ENCODE measurements at regions not wholly inside any gene's neighbourhood (a gene's known extent, or its start where the extent isn't known, plus 50 kb on each side); places are given as distances from the start of the nearest gene placed in this dataset.
"Not testable (repeated sequence)": the region's sequence is repeated elsewhere in the genome, so short reads cannot be mapped to it uniquely, and the experiment has no call there.

GRCh38 chr12:63410197-63410596, 258.1 kb downstream of the DPY19L2 start:
- DNase-seq (ENCODE audit: low read depth in 2 of 2) = no peak

- no peak for DNase-seq (ENCODE audit: low read depth in 2 of 2)
These were observed 255.8 kb upstream of the AVPR1A start for GRCh38 chr12:63406781-63407180.

DNA sequence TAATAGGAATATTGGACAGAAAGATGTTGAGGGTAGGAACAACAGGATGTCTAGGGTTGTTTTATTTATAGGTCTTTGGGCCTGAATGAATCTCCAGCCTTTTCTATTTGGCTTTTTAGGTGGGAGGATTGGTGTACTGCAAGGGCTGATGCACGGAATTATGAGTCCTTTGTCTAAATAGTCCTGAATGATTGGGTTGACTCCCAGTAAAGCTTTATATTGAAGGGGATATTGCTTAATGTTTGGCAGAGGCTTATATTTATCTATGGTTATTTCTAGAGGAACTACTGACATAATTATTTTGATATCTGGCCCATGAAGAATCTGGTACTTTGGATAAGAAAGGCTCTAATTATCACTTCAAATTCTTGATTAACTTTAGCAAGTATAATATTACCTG, 253.6 kb upstream of the AVPR1A start:
- DNase-seq (ENCODE audit: low read depth in 2 of 2) = no peak

DNA sequence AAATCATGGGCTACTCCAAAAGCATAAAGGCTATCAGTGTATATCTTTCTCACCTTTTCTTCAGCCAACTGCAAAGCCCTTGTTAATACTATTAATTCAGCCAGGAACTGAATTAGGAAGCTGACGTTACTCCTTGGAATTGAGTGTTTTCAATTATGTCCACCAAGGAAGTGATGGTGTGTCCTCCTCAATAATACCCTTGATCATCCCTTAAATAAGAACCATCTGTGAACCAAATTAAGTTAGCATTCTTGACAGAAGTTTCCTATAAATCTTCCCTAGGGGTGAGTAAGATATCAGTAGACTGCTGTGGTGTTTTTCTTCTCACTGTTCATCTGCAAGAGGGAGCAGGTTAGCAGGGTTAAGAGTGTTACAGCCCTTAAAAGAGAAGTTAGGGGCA, 252.3 kb upstream of the AVPR1A start:
- no peak for DNase-seq (ENCODE audit: low read depth in 2 of 2)

DNA sequence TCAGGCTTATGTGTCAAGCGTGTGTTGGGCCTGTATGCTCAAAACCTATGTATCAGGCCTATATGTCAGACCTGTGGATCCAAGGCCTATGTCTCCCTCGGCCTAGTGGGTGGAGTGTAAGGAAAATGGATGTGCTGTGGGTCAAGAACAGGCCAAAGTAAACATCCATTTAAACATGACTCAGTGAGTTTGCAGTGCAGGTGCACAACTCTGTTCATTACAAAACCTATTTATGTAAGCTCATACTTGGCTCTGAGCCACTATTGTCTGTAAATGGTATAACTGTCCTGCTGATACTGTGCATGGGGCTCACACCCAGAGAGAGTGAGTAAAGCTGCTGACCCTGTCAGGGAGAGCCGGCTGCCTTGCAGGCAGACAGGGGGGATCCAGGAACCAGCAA, 249.7 kb upstream of the AVPR1A start:
- no peak for DNase-seq (ENCODE audit: low read depth in 2 of 2)

GRCh38 chr12:63400318-63400717, 249.3 kb upstream of the AVPR1A start:
- no peak for DNase-seq (ENCODE audit: low read depth in 2 of 2)

- DNase-seq (ENCODE audit: low read depth in 2 of 2) = no peak
These were observed 246.8 kb upstream of the AVPR1A start for GRCh38 chr12:63397807-63398206.

DNA sequence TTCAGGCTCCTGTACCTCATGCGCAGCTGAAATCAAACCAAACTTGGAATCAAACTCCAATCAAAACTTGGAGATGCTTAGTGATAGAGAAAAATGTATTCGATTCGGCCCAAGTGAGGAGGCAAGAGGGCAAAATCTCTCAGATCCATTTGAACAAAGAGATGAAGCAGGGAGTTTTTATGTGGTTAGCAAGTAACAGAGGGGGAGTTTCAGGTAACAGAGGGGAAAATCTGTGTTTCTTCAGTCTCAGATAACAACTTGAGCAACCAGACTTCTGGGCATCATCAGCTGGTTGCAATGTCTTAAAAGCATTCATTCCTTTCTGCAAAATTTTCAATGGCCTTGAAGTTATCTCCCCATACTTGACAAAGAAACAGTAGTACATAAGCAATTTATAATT, 245.1 kb upstream of the AVPR1A start:
- DNase-seq (ENCODE audit: low read depth in 2 of 2) = no peak

DNA sequence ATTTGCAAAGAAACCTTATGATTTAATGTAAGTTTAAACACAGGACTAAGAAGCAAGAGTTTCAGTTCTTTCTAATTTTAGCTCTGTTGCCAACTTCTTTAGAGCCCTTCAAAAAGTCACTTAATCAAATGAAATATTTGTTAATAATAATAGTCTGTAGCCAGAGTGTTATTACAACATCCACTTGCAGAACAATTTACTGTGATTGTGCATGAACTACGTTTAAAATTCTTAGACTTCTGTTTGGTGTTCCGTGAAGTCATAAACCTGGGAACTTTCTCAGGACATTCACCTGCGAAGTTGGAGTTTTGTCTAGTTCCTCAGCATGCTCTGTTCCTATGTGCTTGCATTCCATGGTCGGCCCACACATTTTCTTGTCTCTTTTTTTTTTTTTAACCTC, 244.0 kb upstream of the AVPR1A start:
- DNase-seq (ENCODE audit: low read depth in 2 of 2) = no peak

DNA sequence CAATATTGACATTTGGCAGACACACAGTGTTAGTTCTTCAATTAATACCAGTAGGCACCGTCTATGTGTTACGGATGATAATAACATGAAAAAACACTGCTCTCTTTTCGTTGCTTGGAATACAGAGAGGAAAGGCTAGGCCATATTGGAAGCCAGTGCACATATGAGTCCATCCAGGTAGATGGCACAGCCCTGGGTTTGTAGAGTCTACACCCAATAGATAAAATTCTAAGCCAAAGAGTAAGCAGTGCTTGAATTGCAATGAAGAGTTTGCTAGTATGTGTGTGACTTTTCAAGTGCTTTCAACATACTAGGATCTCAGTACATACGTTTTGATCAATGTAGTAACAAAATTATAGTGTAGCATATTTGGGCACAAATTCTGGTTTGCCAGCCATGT, 243.3 kb upstream of the AVPR1A start:
- DNase-seq (ENCODE audit: low read depth in 2 of 2) = no peak

- DNase-seq (ENCODE audit: low read depth in 2 of 2) = no peak
These were observed 238.2 kb upstream of the AVPR1A start for GRCh38 chr12:63389211-63389610.

GRCh38 chr12:63387771-63388170, 236.8 kb upstream of the AVPR1A start:
- no peak for DNase-seq (ENCODE audit: low read depth in 2 of 2)

DNA sequence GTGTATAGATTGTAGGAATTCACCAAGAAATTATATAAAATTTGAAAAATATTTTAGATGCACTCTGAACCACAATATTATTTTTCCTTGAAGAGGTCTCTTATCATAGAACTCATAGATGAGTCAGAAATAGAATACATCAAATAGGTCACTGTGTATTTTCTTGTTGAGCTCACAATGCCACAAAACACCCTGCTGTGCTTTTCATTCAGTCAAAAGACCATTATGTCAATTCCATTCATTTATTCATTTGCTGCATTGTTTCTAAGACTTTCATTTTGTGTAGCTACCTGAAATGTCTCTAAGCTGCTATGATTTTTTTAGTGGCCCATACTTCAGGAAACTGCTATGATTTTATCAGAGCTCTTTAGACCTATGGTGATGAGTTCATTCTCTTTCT, 231.9 kb upstream of the AVPR1A start:
- DNase-seq (ENCODE audit: low read depth in 2 of 2) = no peak

DNA sequence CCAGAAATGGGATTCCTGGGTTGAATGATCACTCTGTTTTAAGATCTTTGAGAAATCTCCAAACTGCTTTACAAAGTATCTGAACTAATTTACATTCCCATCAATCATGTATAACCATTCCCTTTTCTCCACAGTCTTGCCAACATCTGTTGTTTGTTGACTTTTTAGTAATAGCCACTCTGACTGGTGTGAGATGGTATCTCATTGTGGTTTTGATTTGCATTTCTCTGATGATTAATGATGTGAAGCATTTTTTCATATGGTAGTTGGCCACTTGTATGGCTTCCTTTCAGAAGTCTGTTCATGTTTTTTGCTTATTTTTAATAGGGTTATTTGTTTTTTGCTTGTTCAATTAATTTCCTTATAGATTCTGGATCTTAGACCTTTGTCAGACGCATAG, 211.8 kb upstream of the AVPR1A start:
- DNase-seq (ENCODE audit: low read depth in 2 of 2) = no peak

DNA sequence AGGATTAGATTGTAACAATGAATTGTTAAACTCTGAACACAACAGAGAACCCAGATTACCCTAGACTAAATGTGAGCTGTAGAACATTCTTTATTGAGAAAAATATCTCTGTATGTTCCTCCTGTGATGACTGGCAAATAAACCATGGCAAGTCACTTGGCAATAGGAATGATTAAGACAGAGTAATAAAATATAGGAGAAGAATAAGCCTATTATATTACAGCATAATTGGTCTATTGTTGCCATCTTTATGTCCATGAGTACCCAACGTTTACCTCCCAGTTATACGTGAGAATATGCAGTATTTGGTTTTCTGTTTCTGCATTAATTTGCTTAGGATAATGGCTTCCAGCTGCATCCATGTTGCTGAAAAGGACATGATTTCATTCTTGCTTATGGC, 211.2 kb upstream of the AVPR1A start:
- DNase-seq (ENCODE audit: low read depth in 2 of 2) = no peak

- DNase-seq (ENCODE audit: low read depth in 2 of 2) = no peak
These were observed 204.0 kb upstream of the AVPR1A start for GRCh38 chr12:63354969-63355368.

DNA sequence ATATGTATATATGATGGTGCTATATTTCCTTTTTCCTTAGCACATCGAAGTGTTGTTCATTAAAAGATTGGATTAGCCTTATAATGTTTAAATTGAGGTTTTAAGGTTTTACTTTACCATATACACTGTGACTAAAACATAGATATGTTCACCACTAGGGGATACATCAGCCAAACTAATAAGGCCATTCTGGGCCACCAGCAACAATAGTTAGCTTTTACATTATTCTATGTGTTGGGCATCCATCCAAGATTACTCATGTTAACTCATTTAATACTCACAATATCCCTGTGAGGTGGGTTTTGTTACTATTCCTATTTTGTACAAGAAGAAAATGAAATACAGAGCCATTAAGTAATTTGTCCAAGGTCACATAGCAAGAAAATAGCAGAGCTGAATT, 202.6 kb upstream of the AVPR1A start:
- DNase-seq (ENCODE audit: low read depth in 2 of 2) = no peak

GRCh38 chr12:63351370-63351769, 200.4 kb upstream of the AVPR1A start:
- no peak for DNase-seq (ENCODE audit: low read depth in 2 of 2)

DNA sequence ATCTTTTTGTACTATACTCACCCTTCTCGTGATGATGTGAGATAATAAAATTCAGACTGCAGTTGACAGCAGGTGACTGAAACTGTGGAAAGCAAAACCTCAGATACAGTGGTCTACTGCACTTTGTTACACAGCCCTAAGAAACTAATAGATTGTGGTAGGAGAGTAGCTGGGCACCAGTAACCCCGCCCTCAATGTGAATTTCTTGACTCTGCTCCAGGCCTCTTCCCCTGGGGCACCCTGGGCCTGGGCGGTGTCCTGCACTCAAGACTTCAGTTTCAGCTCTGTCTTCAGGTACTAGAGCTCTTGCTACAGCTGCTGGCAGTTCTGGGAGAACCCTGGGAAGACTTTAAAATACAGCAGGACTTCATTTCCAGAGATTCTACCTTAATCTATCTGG, 197.6 kb upstream of the AVPR1A start:
- DNase-seq (ENCODE audit: low read depth in 2 of 2) = no peak

GRCh38 chr12:63337158-63337557, 186.2 kb upstream of the AVPR1A start:
- DNase-seq (ENCODE audit: low read depth in 2 of 2) = not testable (repeated sequence)

- DNase-seq (ENCODE audit: low read depth in 2 of 2) = no peak
These were observed 175.3 kb upstream of the AVPR1A start for GRCh38 chr12:63326260-63326659.

DNA sequence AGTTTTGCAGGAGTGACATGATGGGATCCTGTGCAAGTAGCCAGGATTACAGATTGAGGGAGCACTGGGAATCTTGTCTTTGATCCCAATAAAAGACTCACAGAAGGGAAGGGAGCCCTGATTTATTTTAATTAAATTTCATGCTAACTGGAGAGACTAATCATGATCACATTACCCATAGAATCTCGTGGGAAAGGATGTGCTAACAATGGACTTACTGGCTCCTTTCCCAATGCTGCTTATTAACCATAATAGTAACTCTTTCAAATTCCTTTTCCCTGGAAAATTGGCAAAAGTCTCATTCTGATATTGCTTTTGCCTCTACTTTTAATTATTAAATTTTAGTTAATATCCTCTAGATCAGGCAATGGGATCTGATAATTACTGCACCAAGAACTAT, 174.8 kb upstream of the AVPR1A start:
- DNase-seq (ENCODE audit: low read depth in 2 of 2) = no peak

GRCh38 chr12:63323942-63324341, 172.9 kb upstream of the AVPR1A start:
- DNase-seq (ENCODE audit: low read depth in 2 of 2) = no peak

- DNase-seq (ENCODE audit: low read depth in 2 of 2) = no peak
These were observed 170.4 kb upstream of the AVPR1A start for GRCh38 chr12:63321373-63321772.

All from activated CD4-positive, alpha-beta T cell treated with anti-CD3 and anti-CD28 coated beads for 24 hours (primary cell).